DMS153 treated with DMSO at 0.1 percent for 48 hours (cell line): ENCODE measurements at regions not wholly inside any gene's neighbourhood (a gene's known extent, or its start where the extent isn't known, plus 50 kb on each side); places are given as distances from the start of the nearest gene placed in this dataset.

Experiments
- DNase-seq: peaks from one replicate; lab custom pipeline; 2025; ENCODE audit not compliant: unreplicated experiment; lab: John Stamatoyannopoulos, UW

DNA sequence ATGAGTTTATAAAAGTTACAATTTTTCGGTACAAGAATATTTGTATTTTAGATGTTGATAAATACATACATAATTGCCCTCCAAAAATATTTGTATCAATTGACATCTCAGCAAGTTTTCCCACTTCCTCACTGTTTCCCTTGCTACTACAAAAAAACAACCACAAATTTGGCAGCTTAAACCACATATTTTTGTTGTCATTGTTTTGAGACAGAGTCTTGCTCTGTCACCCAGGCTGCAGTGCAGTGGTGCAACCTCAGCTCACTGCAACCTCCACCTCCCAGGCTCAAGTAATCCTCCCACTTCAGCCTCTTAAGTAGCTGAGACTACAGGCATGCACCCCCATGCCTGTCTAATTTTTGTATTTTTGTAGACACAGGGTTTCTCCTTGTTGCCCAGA, 162.8 kb upstream of the RARB start:
- DNase-seq, result no peak

DNA sequence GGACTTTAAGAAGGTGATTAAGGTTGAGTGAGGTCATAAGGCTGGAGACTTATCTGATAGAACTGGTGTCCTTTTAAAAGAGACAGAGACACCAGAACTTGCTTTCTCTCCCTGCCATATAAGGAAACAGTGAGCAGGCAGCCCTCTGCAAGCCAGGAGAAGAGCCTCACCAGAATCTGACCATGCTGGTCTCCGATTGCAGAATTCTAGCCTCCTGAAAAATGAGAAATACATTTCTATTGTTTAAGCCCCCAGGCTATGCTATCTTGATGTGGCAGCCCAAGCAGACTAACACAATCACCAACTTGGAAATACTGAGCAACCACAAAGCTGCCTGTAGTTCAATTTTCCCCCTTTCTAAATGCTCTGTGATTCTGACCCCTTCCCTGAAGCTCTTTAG, 161.4 kb upstream of the RARB start:
- DNase-seq, result no peak

DNA sequence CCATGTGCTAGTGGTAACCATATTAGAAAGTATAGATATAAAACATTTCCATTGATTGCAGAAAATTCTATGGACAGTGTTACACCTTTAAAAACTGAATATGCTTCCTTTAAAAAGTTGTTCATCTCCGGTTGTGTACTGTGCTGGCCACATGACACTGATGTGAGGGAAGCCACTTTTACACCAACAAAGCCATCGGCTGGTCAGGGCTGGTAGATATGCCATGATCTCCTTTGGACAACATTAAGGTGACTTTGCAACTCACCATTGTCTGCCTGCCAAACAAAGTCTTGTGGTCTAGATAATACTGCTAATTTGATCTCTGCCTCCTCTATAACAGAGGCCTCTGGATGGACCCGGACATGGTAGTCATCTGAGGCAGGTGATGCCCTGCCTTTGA, 156.0 kb upstream of the RARB start:
- no peak for DNase-seq

DNA sequence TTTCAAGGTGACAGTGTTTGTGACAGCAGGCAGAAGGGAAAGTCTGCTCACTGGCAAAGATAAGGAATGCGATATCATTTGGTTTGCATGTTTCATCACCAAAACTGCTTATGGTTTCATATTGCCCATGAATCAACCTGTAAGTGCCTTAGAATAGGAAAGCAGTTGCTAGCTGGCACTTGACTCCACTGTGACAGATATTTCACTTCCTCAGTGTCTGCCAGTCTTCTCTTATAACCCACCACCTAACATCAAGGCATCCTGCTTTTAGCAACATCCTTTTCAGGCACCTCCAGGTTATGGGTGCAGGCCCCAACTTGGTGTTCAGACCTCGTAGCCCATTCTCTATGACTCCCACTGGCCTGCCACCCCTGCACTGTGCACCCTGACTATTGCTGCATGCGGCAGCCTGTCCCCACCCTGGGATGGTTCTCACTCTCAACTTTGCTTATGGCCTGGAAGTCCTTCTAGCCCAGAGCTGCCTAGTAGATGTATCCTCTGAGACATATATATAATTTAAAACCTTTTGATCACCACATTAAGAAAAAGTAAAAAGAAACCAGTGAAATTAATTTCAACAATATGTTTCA, 154.4 kb upstream of the RARB start:
- DNase-seq, result no peak

GRCh38 chr3:25277503-25277902, 150.6 kb upstream of the RARB start:
- DNase-seq, result no peak

DNA sequence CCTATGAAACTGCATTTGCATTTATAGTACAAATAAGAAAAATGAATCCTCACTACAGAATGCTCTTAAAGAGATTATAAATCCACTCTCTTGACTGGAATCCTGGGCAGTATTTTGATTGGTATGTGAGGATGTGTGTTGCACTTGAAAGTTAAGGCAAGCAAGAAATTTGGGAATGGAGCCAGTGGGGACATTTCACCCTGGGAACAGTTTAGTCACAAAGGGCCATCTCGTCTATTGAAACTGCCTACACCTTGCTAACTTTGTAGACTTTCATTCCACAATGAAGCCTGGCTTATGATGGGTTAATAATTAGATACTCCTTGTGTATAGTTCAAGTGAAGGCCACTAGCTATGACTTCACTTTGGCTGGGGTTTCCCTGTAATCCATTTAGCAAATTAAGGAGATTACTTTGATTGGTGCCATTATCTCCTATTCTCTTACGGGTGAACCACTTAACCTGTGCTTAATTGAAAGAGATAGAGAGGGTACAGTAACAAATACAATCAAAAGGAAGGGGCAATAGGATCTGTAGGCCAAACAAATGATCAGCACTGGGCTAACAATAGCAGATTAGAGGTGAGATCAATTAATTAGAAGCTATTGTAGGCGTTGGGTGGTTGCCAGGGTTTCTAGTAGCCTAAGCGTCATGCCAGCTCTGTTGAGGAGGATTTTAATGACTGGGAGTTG, 146.9 kb upstream of the RARB start:
- DNase-seq, result no peak

- no peak for DNase-seq
Observed at GRCh38 chr3:25281732-25282126, 146.3 kb upstream of the RARB start.

DNA sequence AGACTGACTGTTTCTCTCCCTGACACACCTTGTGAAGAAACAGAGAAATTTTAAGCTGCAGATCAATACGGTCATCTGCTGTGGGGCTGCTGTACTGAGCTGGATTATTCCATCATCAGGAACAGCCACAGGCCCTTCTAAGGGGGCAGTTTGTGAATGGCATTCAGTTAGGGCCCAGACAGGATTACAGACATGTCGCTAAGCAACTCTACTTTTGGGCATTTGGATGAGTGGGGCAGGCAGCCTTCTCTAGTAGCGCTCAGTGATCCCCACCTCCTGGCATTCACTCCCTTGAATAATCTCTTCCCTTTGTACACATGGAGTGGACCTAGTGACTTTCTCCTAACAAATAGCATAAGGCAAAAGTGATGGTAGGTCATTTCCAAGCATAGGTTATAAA, 144.4 kb upstream of the RARB start:
- DNase-seq, result no peak

GRCh38 chr3:25284249-25284648, 143.8 kb upstream of the RARB start:
- no peak for DNase-seq

- DNase-seq, result no peak
Observed at GRCh38 chr3:25287291-25287884, 140.7 kb upstream of the RARB start.

DNA sequence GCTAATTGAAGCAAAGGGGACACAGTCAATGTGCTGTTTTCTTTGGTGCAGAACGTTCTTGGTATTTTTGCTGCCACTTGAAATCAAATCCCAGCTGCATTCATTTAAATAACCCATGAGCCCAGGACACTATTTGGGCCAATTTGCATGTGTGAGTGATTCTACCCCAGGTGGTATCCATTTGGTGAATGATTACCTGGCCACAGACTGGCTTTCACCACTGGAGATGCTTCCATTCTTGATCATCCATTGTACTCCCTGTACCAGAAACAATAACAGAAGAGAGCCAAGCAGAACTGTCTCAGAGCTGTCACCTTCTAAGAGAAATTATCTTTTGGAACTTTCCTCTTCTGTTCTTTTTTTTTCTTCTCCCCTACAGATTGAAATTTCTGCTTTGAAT, 139.7 kb upstream of the RARB start:
- no peak for DNase-seq

GRCh38 chr3:25289156-25289555, 138.9 kb upstream of the RARB start:
- no peak for DNase-seq

DNA sequence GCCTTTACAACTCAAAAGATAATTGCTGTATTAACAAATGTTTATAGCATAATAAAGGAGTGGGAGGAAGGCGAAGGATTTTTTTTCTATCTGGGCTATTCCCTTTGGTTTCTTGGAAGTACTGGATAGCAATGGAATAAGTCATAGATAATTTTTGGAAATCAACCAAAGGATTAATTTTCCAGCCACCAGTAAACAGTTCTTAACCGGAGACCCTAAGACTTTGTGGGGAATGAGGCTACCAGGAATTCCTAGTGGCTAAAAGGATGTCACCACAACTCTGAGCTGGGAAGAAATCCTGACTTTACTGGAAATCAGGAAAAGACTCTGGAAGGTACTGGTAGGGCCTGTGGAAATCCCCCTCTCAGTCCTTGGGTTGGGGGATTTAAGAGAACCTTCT, 138.4 kb upstream of the RARB start:
- DNase-seq, result no peak

DNA sequence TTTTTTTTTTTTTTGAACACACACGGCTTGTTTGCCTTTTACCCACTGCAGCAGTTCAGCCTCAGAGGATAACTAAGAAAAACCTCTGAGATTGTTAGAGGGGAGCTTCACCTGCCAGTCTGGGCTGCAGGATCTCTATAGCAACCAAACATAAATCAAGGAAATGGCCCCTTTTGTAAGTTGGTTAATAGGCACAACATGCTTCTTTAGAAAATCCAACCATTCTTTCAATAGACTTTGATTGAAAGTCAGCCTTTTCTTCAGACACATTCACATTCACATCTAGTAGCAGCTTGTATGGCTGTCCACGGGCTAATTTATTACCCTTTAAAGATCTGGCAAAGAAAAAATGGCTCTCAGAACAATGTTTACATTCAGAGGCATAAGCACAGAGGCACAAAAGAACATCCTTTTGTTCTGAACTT, 136.6 kb upstream of the RARB start:
- no peak for DNase-seq

DNA sequence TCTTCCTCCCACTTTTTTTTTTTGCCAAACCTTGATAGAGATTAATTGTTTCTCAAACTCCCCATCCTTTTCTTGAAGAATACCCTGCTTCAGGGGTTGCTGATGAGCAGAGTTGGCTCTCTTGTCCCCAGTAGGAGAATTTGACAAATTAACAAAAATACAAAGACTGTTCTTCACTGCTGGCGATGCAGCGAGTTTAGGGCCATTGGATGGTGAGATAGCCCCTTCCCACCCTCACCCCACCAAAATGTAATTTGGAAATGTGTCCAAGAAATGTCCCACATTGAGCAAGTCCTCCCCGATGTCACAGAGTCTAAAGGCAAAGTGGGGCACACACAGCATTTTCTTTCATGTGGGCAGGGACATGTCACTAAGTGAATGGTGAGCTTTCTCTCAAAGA, 136.0 kb upstream of the RARB start:
- no peak for DNase-seq

DNA sequence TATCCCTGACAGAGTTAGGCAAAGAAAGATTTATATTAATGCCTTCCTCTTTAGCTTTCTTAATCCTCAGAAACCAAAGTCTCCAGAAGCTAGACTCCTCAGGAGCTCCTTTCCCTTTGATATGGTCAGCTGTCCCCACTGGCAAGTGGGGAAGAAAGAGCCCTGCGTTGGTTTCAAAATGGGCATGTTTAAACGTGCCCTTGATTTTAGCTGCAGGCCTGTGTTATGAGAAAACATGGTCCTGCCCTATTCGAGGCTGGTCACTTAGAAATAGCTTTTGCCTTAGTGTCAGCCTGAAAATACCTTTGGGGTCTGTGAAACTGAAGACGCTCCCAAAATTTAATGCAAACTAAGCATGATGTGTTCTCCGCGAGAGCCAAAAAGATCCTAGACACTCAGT, 135.5 kb upstream of the RARB start:
- no peak for DNase-seq

DNA sequence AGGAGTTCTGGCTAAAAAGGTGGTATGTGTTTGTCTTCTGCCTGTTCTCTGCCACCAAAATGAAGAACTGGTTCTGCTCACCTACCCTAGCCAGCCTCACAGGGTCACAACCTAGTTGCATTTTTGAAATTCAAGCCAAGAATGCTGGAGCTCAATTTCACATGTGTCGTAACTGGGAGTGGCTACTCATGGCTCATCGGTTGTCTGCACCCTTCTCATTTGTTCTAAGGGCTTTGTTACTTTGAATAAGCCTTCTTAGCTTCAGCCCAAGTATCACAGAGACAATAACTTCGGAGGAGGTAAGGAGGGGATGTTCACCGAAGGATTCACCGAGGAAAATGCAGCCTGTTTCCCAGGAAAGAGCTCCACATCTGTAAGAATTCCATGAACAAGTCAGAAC, 134.3 kb upstream of the RARB start:
- DNase-seq, result no peak

- DNase-seq, result no peak
Observed at GRCh38 chr3:25294169-25294805, 133.8 kb upstream of the RARB start.

DNA sequence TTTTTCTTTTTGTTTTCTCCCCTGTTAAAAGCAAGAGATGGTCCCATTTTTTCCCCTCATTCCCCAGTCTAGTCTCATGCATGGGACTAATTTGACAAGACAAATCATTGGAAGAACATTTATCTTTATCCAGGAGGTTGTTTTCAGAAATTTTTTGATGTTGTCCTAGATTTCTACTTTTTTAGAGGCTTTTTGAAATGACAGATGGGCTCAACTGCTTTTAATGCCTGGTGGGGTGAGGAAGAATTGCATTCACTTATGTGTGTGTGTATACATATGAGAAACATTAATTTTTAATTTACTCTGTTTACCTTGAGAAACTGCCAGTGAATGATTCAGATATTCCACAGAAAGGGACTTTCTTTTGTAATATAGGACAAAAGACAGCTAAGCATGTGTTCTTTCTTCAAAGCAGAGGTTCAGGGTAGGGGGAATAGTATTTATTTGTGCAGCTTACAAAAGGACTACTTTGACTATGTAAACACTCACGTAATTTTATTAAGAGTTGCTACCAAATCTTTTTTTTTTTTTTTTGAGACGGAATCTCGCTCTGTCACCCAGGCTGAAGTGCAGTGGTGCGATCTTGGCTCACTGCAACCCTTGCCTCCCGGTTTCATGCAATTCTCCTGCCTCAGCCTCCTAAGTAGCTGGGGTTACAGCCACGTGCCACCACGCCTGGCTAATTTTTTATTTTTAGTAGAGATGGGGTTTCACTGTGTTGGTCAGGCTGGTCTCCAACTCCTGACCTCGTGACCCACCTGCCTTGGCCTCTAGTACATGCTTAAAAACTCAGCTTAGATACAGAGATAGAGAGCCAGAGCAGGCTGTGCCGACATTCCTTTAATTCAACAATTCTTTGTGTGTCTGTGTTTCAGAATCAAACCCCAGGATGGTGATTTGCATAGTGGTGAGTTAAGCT, 130.1 kb upstream of the RARB start:
- DNase-seq, result no peak

DNA sequence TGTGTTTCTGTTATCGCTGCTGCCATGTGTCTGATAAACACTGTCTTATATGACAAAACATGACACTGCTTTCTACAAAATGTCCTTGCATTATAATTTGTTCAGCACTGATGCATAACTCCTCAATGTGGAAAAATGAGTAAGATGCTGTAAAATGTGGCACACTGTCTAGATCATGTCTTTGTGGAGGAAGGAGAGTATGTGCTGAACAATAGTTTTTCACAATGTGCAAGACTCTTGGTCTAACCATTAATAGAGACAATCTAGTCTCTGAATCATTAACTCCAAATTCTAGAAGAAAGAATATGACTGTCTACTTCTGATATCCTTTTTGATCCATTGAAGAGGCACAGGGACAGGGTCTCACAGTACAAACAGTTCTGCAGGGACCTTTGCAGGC, 127.9 kb upstream of the RARB start:
- no peak for DNase-seq

- DNase-seq, result no peak
Observed at GRCh38 chr3:25304916-25305315, 123.1 kb upstream of the RARB start.
